ENCODE measurements at regions not wholly inside any gene's neighbourhood (a gene's known extent, or its start where the extent isn't known, plus 50 kb on each side); places are given as distances from the start of the nearest gene placed in this dataset.

DNA sequence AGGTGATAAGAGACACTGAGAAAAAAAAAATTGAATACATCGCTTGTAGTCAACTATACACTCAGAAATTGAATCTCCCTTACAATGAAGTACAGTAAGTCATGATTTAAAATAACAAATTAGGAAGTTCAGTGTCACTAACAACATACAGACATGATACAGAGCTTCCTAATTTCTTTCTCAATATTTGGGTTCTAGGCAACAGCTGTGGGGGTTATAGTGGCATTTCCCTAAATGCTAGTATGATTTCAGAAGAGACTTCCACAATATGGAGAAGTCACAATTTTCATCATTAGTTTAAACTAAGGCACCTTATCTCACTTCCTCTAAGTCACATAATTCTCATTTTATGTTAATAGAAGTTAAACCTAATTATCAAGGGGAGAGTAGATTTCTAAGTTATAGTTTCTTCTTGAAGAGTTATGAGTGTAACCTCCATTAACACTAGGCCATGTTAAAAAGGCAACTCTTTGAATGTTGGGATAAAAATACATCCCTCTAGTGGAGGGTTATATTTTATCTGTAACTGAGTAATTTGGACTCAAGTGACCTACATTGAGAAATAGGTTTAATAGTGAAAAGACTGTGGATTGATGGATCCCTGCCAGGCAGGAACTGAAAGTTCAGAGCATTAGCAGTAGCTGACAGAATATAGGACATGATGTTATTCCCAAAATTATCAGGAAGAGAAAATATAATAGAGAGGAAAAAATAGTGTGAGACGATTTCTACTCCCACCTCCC is 286.0 kb upstream of the SUCLG2 start:
- no peak for TF ChIP-seq POLR2A (IDR thresholded peaks at IDR 0.05)
- TF ChIP-seq CTCF (IDR thresholded peaks at IDR 0.05), result no peak
